ENCODE measurements at regions not wholly inside any gene's neighbourhood (a gene's known extent, or its start where the extent isn't known, plus 50 kb on each side); places are given as distances from the start of the nearest gene placed in this dataset.

DNA sequence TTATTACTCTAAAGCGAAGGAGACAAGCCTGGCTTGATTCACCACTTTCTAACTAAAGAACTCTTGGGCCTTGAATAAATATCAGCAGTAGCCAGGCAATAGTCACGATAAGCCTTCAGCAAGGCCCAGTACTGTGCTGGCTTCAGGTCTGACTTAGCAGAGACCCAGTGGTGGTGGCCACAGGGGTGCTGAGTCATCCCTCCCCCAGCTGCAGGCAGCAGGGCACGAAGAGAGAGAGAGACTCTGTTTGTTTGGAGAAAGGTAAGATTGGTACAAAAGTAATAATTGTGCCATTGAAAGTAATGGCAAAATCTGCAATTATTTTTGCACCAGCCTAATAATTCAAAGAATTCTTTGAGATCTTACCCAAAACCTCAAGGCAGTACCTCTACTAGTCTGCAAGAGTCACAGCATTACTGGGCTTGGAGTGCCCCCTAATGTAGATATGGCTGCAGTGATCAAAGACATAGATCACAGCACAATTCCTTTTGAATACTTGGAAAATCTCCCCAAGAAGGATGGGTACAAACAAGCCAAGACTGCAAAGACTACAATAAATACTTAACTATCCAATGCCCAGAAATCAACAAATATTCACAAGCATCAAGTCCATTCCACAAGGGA, 159.5 kb upstream of the USP38 start:
- no peaks in the 10 kb centered on the region for H3K36me3 ChIP-seq

DNA sequence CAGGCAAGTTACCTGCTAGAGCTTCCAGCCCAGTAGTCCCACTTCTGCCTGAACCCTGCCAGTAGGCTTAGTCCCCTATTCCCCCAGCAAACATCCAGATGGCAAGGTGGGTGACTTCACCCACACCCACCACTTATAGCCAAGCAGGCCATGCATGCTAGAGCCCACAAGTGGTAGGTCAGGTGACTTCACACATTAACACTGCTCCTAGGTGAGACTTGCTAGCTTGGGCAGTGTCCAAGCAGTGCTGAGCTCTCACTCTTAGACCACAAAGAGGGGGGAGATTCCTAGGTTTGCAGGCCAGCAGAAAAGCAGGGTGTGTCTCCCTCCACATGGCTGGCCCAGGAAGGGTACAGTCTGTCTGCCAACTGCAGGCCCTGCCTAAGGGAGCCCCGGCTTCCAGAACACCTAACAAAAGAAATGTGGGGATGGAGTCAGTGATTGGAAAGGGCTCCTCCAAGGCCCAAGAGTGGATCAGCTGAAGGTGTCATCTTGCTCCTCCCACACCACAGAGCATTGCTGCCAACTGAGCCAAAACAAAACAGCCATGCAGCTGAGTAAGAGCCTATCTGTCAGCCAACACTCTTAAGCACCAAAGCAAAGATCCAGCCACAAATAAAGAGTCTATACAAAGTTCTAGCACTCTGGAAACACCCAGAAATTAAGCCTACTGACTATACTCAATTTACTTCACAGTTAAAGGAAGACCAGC, 158.1 kb upstream of the USP38 start:
- H3K36me3 ChIP-seq = no peaks in the 10 kb centered on the region
- peaks cover 0 to 28% (median 5%) of the 10 kb centered on the region in 11 donors for H3K9me3 ChIP-seq
- no peaks in the 10 kb centered on the region for H3K27me3 ChIP-seq
- WGBS, 2 donors = 77 to 94% methylated on average over 1 of the region's 1 CpG
- H3K4me1 ChIP-seq = peaks cover 0 to 6% (median 0%) of the 10 kb centered on the region in 9 donors
- ATAC-seq = no peak
- H3K27ac ChIP-seq = no peak overlapping the region
- no peak overlapping the region for H3K4me3 ChIP-seq
- intact Hi-C loops (cut with DNase I) = loop anchor here in 4 of 10 donors (10.0 kb wide), 1 partner anchor 142 kb away; no protein-coding TSS in a partner anchor
- TF ChIP-seq, protein P1, sequence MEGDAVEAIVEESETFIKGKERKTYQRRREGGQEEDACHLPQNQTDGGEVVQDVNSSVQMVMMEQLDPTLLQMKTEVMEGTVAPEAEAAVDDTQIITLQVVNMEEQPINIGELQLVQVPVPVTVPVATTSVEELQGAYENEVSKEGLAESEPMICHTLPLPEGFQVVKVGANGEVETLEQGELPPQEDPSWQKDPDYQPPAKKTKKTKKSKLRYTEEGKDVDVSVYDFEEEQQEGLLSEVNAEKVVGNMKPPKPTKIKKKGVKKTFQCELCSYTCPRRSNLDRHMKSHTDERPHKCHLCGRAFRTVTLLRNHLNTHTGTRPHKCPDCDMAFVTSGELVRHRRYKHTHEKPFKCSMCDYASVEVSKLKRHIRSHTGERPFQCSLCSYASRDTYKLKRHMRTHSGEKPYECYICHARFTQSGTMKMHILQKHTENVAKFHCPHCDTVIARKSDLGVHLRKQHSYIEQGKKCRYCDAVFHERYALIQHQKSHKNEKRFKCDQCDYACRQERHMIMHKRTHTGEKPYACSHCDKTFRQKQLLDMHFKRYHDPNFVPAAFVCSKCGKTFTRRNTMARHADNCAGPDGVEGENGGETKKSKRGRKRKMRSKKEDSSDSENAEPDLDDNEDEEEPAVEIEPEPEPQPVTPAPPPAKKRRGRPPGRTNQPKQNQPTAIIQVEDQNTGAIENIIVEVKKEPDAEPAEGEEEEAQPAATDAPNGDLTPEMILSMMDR (IDR thresholded peaks at IDR 0.05) = no peak
- no peak for DNase-seq

More for the DNA sequence above, 159.5 kb upstream of the USP38 start:
- no peak overlapping the region for H3K27ac ChIP-seq
- TF ChIP-seq, protein P1 (IDR thresholded peaks at IDR 0.05) = peak in 7 of 9 donors; percentile 16 to 56 (median 52)
- intact Hi-C loops (cut with DNase I) = loop anchor here in 4 of 10 donors (10.0 kb wide), 1 partner anchor 140 kb away; no protein-coding TSS in a partner anchor
- peaks cover 0 to 8% (median 0%) of the 10 kb centered on the region in 9 donors for H3K4me1 ChIP-seq
- H3K4me3 ChIP-seq = no peak overlapping the region
- 72 to 76% methylated on average over 3 of the region's 3 CpGs for WGBS, 2 donors
- H3K27me3 ChIP-seq = no peaks in the 10 kb centered on the region
- DNase-seq (no peak), ATAC-seq (peak in 4 of 8 donors; percentile 44 to 65 (median 57))
- peaks cover 0 to 16% (median 0%) of the 10 kb centered on the region in 11 donors for H3K9me3 ChIP-seq

GRCh38 chr4:143035661-143036060, 149.1 kb upstream of the USP38 start:
- no peak overlapping the region for H3K27ac ChIP-seq
- no peaks in the 10 kb centered on the region for H3K4me1 ChIP-seq
- H3K9me3 ChIP-seq = peaks cover 0 to 21% (median 0%) of the 10 kb centered on the region in 11 donors
- DNase-seq (no peak), ATAC-seq (no peak)
- 87 to 93% methylated on average over 1 of the region's 1 CpG for WGBS, 2 donors
- TF ChIP-seq, protein P1 (IDR thresholded peaks at IDR 0.05) = no peak
- no peaks in the 10 kb centered on the region for H3K36me3 ChIP-seq
- H3K27me3 ChIP-seq = no peaks in the 10 kb centered on the region
- H3K4me3 ChIP-seq = no peak overlapping the region
- intact Hi-C loops (cut with DNase I) = no loop called here

GRCh38 chr4:143036443-143036842, 148.3 kb upstream of the USP38 start:
- Histone ChIP-seq H3K4me1 (no peaks in the 10 kb centered on the region), H3K4me3 (no peak overlapping the region), H3K27ac (no peak overlapping the region), H3K27me3 (no peaks in the 10 kb centered on the region), H3K9me3 (peaks cover 0 to 21% (median 0%) of the 10 kb centered on the region in 11 donors), H3K36me3 (no peaks in the 10 kb centered on the region)
- DNase-seq (no peak), ATAC-seq (no peak)
- WGBS, 2 donors = 54 to 75% methylated on average over 2 of the region's 2 CpGs
- intact Hi-C loops (cut with DNase I) = no loop called here
- TF ChIP-seq, protein P1 (IDR thresholded peaks at IDR 0.05) = no peak
